ENCODE measurements at regions not wholly inside any gene's neighbourhood (a gene's known extent, or its start where the extent isn't known, plus 50 kb on each side); places are given as distances from the start of the nearest gene placed in this dataset.

DNA sequence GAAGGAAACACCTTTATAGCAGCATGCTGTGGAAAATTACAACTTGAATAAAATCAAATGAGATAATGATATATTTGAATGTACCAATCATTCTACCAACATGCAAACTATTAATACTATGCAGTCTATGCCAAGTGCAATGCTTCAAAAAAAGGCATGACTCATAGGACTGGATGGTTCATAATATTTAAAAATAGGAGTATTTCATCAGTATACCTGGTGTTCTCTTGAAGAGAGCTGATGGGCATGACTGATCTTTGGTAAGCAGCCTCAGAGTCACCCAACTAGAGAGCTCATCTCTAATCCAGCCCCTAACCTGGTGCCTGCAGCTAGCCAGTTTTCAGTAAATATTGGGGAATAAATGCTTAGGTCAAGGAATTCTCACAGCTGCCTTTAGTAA lies 434.7 kb upstream of the ARRDC4 start:
- no peak for DNase-seq (ENCODE audit: low spot score)
- no peak for ATAC-seq

DNA sequence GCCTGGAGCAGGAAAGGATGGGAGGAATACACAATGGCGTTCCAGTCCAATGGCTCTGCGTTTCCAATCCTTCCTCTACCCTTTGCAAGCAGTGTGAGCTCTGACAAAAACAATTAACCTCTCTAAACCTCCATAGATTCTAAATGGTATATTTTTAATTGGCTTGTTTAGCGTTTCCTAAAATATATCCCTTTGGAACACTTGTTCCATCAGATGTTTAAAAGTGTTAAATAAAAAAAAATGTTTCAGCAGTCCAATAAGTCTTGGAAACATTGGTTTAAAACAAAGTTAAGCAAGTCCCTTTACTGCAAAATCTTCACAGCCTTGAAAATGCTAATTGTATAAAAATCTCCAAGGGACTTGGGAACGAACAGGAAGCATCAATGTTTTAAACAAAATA lies 432.3 kb upstream of the ARRDC4 start:
- DNase-seq (ENCODE audit: low spot score) = no peak
- ATAC-seq = no peak

DNA sequence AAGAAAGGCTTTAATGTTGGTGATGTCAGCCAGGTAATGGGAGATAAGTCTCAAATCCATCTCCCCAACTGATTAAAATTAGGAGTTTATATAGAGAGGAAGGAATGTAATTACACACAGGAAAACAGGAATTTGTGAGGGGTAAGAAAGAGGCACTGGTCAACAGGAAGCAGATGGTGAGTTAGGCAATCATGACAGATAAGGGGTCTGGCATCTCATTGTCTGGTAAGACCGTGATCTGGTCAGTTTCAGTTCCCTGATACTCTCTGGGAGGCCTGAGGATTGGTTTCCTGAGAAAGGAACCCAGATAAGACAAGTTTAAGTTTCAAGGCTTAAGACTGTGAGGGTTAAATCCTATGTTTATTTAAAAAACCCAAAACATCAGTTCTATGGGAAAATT lies 414.7 kb upstream of the ARRDC4 start:
- DNase-seq (ENCODE audit: low spot score) (no peak), ATAC-seq (no peak)

DNA sequence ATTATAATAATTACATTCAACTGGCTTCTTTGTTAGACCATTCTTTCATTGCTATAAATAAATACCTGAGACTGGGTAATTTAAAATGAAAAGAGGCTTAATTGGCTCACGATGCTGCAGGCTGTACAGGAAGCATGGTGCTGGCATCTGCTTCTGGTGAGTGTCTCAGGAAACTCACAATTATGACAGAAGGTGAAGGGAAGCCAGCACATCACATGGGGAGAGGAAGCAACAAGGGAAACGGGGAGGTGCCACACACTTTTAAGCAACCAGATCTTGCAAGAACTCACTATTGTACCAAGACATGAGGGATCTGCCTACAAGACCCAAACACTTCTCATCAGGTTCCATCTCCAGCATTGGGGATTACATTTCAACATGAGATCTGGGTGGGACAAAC lies 413.1 kb upstream of the ARRDC4 start:
- no peak for ATAC-seq

DNA sequence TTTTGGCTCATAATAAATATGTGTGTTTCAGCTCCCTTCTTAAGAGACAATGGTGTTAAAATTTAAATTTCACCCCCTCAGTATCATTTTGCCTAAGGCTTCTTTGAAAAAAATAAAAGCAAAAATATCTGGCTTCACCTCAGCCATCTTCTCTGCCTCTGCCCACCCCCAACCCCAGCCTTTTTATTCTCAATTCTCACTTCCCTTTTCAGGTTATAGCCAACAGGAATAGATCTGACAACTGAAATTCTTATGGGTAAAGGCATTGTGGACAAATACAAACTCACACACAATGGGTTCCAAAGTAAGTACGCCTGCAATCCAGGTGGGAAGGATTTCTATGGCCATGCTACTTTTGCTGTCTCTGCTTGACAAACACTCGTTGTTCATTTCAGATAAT lies 399.0 kb upstream of the ARRDC4 start:
- DNase-seq (ENCODE audit: low spot score) (no peak), ATAC-seq (no peak)

More for the DNA sequence above, 413.1 kb upstream of the ARRDC4 start:
- no peak for DNase-seq (ENCODE audit: low spot score)

DNA sequence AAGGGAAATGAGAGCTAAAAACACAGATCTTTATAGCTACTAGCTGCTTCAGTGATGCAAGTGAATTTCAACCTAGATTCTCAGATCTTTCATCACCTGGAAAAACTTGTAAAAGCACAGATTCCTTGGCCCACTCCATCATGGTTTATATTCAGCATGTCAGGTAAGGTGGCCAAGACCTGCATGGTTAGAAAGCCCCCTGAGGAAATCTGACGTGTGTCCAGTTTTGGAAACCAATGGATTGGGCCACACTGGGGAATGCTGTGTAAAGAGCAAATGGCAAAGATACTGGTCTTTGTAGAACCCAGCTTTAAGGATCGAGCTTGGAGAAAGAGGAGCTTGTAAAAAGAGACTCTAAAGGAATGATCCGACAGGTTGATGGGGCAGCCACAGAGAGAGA lies 397.0 kb upstream of the ARRDC4 start:
- DNase-seq (ENCODE audit: low spot score) (no peak), ATAC-seq (no peak)

DNA sequence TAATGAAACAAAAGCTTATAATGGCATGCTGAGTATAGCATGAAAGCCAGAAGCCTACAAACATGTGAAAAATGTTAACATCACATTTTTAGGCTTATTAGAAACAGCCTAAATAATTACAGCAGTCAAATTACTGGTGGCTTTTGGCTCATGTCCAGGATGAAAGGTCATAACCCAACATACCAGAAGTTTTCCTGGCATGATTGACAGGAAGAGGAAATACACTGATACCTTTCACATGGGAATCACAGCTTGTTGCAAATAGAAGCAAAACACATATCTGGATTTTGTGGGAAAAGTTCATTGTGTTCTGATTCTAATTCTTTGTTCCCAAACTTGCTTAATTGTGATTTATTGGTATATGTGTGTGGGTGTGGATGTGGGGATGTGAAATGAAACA lies 393.5 kb upstream of the ARRDC4 start:
- DNase-seq (ENCODE audit: low spot score) = no peak
- no peak for ATAC-seq

DNA sequence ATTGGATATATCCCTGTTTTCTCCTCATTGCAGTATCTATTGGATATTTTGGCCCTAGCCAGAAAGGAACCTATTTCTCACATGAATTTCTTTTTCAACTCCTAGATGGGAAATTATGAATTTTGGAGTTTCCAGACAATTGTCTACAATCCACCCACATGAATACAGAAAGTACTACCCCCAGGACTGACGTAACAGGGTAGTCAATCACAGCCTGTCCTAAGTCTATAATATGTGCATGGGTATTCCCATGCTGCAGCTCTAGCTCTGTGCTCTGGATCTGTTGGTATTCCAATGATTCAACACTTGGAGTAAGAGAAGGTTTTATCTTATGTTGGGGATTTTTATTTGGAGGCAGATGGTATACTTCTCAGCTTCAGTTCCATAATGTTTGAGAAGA lies 393.1 kb upstream of the ARRDC4 start:
- DNase-seq (ENCODE audit: low spot score) (no peak), ATAC-seq (no peak)

DNA sequence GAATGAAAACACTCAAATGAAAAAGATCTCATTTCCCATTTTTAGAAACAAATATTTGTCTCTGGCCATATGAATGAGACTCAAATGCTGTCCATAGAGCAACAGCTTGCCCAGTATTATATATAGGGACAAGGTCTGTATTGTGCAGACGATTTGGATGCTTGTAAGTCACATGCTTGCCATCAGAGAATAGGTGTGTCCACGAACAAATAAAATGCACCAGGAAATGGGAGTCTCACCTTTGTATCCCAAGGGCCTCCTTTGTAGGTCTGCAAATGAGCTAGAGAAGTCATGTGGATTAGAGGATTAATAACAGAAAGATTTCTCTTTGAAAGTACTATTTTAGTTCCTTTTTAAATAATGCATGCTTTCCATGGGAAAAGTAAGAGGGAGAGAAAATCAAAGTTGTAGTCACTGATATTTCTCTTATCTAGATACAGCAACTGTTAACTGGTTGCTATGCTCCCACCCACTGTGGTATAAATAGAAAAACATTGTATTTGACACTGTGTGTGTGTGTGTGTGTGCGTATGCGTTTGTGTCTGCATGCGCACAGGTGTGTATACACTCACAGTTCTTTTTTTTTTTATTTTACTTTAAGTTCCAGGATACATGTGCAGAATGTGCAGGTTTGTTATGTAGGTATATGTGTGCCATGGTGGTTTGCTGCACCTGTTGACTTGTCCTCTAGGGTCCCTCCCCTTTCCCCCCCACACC lies 383.4 kb upstream of the ARRDC4 start:
- DNase-seq (ENCODE audit: low spot score) = no peak
- no peak for ATAC-seq

DNA sequence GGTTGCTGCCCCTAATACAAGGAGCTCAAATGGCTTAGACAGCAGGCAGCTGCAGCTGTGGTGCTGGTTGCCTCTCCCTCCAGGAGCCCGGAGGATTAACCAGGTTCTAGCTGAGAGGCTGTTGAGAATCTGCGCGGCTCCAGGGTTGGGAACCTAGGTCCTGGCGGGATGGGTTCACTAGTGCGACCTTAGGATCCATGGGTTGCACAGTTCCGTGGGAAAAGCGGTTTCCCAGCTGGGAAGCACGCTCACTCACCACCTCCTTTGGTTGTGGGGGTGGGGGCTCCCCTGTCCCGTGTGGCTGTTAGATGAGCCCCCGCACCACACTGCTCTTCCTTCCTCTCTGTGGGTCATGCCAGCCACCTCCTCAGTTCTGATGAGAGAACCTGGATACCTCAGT lies 375.1 kb upstream of the ARRDC4 start:
- ATAC-seq (no peak), DNase-seq (ENCODE audit: low spot score) (no peak)

DNA sequence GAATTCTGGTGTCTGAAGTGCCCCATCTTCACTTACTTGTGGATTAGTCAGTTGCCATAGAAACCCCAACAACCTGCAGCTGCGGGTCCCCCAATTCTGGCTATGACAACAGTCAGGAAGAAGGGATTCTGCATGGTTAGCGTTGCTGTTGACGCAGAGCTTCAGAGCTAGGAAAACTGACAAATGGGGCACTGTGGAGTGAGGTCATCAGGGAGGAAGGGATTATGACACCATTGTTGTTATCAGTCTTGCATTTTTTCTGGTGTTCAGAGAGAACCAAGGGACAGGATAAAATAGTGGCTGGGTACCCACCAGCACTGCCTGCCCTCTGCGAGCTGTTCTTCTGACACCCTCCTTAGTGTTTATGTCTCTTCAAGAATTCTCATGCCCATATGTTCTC lies 367.7 kb upstream of the ARRDC4 start:
- DNase-seq (ENCODE audit: low spot score) (no peak), ATAC-seq (no peak)

DNA sequence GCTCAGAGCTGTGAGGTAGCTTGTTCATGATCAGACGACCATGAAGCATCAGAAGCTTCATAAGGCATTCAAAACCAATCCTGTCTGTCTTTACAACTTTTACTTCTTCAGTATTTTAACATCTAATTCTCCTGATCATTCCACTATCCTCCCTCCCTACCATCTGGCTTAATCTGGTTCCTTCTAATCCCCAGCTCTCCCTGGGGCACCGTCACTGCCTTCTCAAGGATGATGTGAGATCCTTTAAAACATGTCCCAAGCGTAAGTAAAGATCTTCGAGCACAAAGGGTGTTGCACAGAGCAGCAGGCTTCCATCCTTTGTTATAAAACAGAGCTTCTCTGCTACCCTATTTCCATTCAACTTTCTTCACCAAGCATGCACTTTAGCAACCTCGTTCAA lies 362.7 kb upstream of the ARRDC4 start:
- no peak for ATAC-seq

DNA sequence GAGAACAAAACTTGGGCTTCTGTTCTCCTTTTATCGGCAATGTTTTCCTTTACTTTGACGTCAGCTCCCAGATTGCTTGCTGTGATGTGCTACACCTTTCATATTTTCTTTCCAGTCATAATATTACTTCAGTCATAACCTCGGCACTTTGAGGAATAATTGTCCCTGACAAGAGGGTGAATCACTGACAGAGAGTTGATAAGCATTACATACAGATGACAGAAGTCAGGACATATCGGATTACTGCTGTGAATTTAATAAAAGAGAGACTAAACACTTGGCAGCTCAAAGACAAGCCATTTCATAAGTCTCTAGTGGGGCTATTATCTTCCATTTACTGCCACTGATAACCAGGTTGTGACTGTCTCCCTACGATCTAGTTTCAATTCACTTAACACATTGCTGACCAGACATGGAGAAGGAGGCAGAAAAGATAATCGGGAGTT lies 362.1 kb upstream of the ARRDC4 start:
- ATAC-seq (no peak), DNase-seq (ENCODE audit: low spot score) (no peak)

More for the DNA sequence above, 362.7 kb upstream of the ARRDC4 start:
- no peak for DNase-seq (ENCODE audit: low spot score)

DNA sequence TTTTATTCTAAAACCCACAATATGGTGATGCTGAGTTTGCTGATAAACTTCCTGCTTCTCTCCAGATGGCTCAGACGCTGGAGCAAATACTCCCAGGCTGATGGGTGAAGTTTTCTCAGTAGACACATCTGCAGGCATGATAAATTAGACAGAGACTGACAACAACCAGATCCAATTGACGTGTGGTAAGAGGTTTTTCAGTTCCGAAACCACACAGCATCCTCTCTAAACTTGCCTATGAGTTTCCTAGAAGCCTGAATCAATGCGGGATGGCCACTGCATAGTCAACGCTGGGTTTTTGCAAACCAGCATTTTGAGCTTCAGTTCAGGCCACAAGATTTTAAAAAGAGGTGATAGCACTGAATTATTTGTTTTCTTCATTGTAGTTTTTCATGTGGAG lies 360.3 kb upstream of the ARRDC4 start:
- no peak for DNase-seq (ENCODE audit: low spot score)
- no peak for ATAC-seq

DNA sequence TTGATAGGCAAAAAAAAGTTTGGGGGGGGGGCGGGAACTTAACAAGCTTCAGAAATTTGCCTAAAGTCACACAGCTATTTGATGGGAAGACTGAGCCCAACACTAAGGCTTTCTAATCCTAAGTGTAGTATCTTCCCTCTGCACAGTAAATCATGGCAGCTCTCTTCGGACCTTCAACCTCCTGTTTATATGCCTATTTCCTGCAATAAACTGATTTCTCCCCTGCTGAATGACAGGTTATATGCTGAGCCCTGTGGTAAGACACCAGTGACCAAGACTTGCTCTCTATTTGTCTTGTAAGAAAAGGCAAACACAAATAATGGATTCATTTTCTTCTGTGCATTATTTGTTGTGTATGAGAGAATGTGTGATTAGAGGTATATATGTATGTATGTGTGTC lies 355.8 kb upstream of the ARRDC4 start:
- DNase-seq (ENCODE audit: low spot score) (no peak), ATAC-seq (no peak)

DNA sequence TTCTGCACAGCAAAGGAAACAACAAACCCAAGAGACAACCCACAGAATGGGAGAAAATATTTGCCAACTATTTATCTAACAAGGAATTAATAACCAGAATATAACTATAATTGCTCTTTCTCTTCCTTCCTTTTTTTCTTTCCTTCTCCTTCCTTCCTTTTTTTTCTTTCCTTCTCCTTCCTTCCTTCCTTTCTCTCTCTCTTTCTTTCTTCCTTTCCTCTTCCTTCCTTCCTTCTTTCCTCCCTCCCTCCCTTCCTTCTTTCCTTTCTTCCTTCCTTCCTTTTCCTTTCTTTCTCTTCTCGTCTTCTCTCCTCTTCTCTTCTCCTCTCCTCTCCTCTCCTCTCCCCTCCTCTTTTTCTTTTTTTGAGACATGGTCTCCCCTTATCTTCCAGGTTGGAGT lies 345.4 kb upstream of the ARRDC4 start:
- ATAC-seq (no peak), DNase-seq (ENCODE audit: low spot score) (no peak)

DNA sequence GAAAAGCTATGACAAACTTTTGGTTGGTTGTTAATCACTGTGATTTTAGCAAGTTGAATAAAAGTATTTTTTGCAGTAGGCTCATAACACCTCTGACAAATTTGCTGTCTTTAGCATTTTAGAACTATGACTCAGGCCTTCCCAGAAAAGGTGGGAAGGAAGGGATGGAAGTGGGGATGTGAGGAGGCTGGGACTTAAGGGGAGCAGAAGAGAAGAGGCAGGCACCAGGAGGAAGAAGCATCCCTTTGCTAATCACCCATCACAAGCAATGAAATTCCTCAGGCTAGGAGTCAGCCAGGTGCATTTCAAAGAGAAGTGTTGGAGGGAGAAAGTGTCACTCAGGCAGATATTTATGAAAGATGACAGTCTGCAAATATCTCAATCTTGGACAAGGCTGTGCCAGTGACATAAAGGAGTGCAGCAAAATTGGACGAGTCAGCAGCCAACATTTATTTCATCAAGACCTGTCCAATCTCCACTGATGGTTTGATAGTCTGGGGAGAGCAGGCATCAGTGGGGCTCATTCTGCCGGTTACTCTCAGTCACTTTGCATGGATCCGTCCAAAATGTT lies 337.3 kb upstream of the ARRDC4 start:
- ATAC-seq = no peak
- DNase-seq (ENCODE audit: low spot score) = no peak

DNA sequence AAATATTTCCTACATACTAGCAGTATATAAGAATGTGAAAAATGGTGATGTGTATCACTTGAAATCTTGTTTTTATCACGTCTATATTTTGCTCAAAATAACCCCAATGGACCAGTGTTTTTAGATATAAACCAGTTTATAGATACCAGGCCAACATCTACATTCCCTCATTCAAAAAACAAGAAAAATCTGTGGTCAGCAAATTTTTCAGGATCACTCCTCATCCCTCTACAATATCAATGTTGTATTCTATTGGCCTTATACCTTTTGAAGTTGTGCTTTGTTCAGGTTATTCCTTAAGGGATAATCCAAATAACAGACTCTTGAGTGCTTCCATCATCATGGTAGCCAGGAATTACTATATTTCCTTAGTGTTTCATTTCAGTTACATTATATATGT lies 332.9 kb upstream of the ARRDC4 start:
- ATAC-seq (no peak), DNase-seq (ENCODE audit: low spot score) (no peak)

DNA sequence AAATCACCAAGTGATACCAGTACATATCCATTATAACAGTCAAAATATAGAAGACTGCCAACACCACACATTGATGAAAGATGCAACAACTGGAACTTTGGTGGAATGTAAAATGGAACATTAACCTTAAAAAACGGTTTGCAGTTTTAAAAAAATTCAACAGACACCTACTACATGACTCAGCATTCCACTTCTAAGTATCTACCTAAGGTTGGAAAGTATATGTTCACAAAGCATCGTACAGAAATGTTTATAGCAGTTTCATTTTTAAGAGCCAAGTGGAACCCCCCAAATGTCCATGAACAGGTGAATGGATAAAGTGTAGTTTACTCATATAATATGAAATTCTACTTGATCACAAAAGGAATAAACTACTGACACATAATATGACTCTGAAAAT lies 314.7 kb upstream of the ARRDC4 start:
- ATAC-seq (no peak), DNase-seq (ENCODE audit: low spot score) (no peak)

DNA sequence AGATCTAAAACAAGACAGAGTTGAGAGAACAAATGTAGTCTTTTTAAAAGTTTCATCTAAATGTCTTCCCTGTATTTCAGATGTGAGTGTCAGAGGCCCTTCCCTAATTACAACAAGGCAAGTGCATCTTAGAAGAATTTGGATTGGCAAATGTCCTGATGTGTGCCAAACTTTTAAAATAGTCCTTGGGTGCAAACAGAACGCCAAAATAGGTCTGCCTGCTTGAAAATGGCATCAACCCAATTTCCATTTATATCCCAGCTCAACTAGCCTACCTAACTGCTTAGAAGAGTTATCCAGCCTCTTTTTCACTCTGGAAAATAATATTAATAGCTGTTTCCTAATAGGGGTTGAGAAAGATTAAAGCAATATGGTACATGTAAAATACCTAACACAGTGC lies 311.8 kb upstream of the ARRDC4 start:
- DNase-seq (ENCODE audit: low spot score) = no peak
- no peak for ATAC-seq

DNA sequence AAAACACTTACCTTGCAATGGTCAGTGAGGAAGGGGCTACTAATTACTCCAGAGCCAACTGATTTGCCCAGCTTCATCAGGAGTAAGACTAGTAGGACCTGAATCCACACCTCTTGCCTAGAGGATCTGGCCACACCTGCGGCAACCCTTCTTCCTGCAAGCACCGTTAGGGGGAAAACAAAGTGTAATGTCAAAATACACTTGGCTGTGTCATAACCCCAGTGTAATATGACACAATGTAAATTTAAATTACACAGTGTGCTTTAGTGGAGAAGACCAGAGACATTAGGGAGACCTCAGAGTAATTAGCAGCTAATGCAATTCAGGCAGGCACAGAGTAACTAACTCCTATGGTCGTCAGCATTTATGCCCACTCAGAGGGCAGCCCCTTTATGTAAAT lies 308.5 kb upstream of the ARRDC4 start:
- ATAC-seq (no peak), DNase-seq (ENCODE audit: low spot score) (no peak)

DNA sequence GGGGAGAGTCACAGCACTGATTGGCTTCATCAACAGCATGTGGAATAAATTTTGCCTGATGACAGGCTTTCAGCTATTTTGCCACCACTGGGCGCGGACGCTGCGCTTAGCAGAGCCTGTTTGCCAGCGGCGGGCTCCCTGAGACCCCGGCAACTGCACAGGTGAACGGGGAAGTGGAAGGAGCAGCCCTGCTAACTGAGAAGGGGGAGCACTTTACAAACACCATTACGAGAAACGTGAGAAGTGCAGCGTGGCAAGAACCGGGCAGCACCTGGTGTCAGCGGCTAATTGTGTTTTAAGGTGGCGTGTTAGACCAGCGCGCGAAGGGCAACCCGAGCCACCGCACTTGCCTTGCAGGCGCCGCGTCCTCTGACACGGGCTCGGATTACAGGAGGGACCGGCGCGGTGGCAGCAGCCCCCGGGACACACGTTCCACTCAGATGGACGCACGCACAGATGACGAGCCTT lies 307.8 kb upstream of the ARRDC4 start:
- DNase-seq (ENCODE audit: low spot score) = no peak
- no peak for ATAC-seq

DNA sequence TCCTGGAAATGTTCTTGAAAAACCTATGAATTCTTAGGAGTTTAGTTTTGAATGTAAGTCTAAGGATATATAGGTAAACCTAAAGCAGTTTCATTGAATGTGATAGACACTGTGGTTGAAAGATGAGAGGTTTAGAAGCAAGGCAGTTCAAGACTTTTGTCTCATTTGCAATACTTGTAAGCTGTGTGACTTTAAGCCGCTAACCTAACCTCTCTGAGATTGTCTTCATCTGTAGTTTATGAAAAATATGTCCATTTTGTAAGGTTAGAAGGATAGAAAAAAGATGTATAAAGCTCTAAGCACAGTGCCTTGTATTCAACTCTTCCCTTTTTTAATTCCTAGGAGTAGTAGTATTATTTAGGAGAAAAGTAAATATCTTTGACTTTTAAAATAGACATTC lies 306.6 kb upstream of the ARRDC4 start:
- DNase-seq (ENCODE audit: low spot score) (no peak), ATAC-seq (no peak)
